ENCODE measurements at regions not wholly inside any gene's neighbourhood (a gene's known extent, or its start where the extent isn't known, plus 50 kb on each side); places are given as distances from the start of the nearest gene placed in this dataset.

GRCh38 chr17:59505610-59506276 is 59.7 kb upstream of the DHX40 start:
- TF ChIP-seq POLR2AphosphoS5 (IDR thresholded peaks at IDR 0.05) (no peak), CTCF (IDR thresholded peaks at IDR 0.05 in 8 of 11, conservative IDR thresholded peaks at IDR 0.05 in 3 of 11) (no peak), POLR2A (IDR thresholded peaks at IDR 0.05) (no peak)
